Smooth muscle cell (in vitro differentiated cells): ENCODE measurements at regions not wholly inside any gene's neighbourhood (a gene's known extent, or its start where the extent isn't known, plus 50 kb on each side); places are given as distances from the start of the nearest gene placed in this dataset.

Experiments used
- DNase-seq: peaks from one replicate; lab custom pipeline; 2025; ENCODE audit not compliant: unreplicated experiment; lab: John Stamatoyannopoulos, UW
- H2AFZ ChIP-seq: fragments of 200-600 bp; sonication (generic); 2 replicates; pipeline ENCODE4 v1.6.0; 2016; ENCODE audit warnings: antibody characterized with exemption, low read depth, mild to moderate bottlenecking
- H3F3A ChIP-seq: fragments of 200-600 bp; sonication (generic); 2 replicates; pipeline ENCODE4 v1.6.0; 2017; ENCODE audit warnings: antibody characterized with exemption, low read depth
- H3K27ac ChIP-seq: fragments of 200-600 bp; sonication (generic); 2 replicates; pipeline ENCODE4 v1.5.1; 2016; ENCODE audit warnings: low read depth, mild to moderate bottlenecking
- H3K27me3 ChIP-seq: fragments of 200-600 bp; sonication (generic); 2 replicates; pipeline ENCODE4 v1.6.1; 2016; ENCODE audit warnings: low read depth, mild to moderate bottlenecking
- H3K36me3 ChIP-seq: fragments of 200-600 bp; sonication (generic); 2 replicates; pipeline ENCODE4 v1.5.1; 2016; ENCODE audit warnings: low read depth
- H3K4me1 ChIP-seq: fragments of 200-600 bp; sonication (generic); 2 replicates; pipeline ENCODE4 v1.5.1; 2016; ENCODE audit warnings: low read depth
- H3K4me2 ChIP-seq: fragments of 200-600 bp; sonication (generic); 2 replicates; pipeline ENCODE4 v1.6.0; 2016; ENCODE audit warnings: mild to moderate bottlenecking
- H3K4me3 ChIP-seq: fragments of 200-600 bp; sonication (generic); 2 replicates; pipeline ENCODE4 v1.5.1; 2016; ENCODE audit warnings: mild to moderate bottlenecking
- H3K79me2 ChIP-seq: fragments of 200-600 bp; sonication (generic); 2 replicates; pipeline ENCODE4 v1.6.0; 2016; ENCODE audit warnings: low read depth, mild to moderate bottlenecking
- H3K9ac ChIP-seq: fragments of 200-600 bp; sonication (generic); 2 replicates; pipeline ENCODE4 v1.6.0; 2016; ENCODE audit warnings: low read depth
- H3K9me3 ChIP-seq: fragments of 200-600 bp; sonication (generic); replicated peaks from 2 replicates; pipeline ENCODE4 v1.5.1; 2016; ENCODE audit warnings: low read depth
- H4K20me1 ChIP-seq: fragments of 200-600 bp; sonication (generic); 2 replicates; pipeline ENCODE4 v1.6.0; 2016; ENCODE audit warnings: low read depth
- WGBS: methylation state at CpG from one replicate; pipeline ENCODE4 v1.1.7; 2016; ENCODE audit warnings: low lambda C conversion rate; 5-methylcytosine and 5-hydroxymethylcytosine counted together
- TF ChIP-seq, protein P1 (sequence below): fragments of 200-600 bp; sonication (generic); IDR thresholded peaks from 2 replicates; pipeline ENCODE4 v1.5.1; 2017; ENCODE audit warnings: borderline replicate concordance, mild to moderate bottlenecking, antibody characterized with exemption; ENCODE audit not compliant: insufficient read depth, poor library complexity, severe bottlenecking

GRCh38 chr4:127501103-127501502, 131.7 kb upstream of the INTU start:
- no peaks in the 10 kb centered on the region for H4K20me1 ChIP-seq
- H2AFZ ChIP-seq = peak overlapping the region; percentile 6
- H3K9me3 ChIP-seq = no peaks in the 10 kb centered on the region
- no peaks in the 10 kb centered on the region for H3K36me3 ChIP-seq
- H3K4me2 ChIP-seq = no peak overlapping the region
- H3F3A ChIP-seq = no peaks in the 10 kb centered on the region
- no peak overlapping the region for H3K9ac ChIP-seq
- no peak for DNase-seq
- no peaks in the 10 kb centered on the region for H3K79me2 ChIP-seq
- TF ChIP-seq, protein P1, sequence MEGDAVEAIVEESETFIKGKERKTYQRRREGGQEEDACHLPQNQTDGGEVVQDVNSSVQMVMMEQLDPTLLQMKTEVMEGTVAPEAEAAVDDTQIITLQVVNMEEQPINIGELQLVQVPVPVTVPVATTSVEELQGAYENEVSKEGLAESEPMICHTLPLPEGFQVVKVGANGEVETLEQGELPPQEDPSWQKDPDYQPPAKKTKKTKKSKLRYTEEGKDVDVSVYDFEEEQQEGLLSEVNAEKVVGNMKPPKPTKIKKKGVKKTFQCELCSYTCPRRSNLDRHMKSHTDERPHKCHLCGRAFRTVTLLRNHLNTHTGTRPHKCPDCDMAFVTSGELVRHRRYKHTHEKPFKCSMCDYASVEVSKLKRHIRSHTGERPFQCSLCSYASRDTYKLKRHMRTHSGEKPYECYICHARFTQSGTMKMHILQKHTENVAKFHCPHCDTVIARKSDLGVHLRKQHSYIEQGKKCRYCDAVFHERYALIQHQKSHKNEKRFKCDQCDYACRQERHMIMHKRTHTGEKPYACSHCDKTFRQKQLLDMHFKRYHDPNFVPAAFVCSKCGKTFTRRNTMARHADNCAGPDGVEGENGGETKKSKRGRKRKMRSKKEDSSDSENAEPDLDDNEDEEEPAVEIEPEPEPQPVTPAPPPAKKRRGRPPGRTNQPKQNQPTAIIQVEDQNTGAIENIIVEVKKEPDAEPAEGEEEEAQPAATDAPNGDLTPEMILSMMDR = no peak
- no peak overlapping the region for H3K4me3 ChIP-seq
- peaks cover 11% of the 10 kb centered on the region for H3K4me1 ChIP-seq
- no peak overlapping the region for H3K27ac ChIP-seq
- no peaks in the 10 kb centered on the region for H3K27me3 ChIP-seq

DNA sequence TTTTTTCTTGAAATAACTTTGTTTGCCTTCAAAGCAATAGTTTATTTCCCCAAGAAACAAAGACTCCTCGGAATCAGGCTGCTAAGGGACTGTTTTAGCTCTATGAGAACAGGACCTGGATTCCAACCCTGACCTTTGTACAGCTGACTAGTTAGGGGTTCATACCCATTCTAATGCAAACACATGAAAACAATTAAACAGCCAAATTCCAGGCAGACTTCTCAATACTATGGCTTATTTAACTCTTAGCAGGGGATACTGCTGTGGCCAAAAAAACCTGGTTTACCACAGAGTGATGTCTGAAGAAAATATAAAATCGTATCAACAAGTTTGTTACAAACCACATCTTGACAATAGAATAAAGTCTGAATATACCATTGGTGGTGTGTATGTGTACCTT, 129.6 kb upstream of the INTU start:
- TF ChIP-seq, protein P1 = no peak
- DNase-seq = no peak
- H3K79me2 ChIP-seq = no peaks in the 10 kb centered on the region
- H3K9me3 ChIP-seq = no peaks in the 10 kb centered on the region
- H3F3A ChIP-seq = no peaks in the 10 kb centered on the region
- peaks cover 11% of the 10 kb centered on the region for H3K4me1 ChIP-seq
- H3K4me3 ChIP-seq = no peak overlapping the region
- H3K9ac ChIP-seq = no peak overlapping the region
- no peaks in the 10 kb centered on the region for H3K36me3 ChIP-seq
- WGBS = 71% methylated on average over 2 of the region's 2 CpGs
- H4K20me1 ChIP-seq = no peaks in the 10 kb centered on the region
- H2AFZ ChIP-seq = no peak overlapping the region
- H3K4me2 ChIP-seq = no peak overlapping the region
- H3K27me3 ChIP-seq = no peaks in the 10 kb centered on the region
- no peak overlapping the region for H3K27ac ChIP-seq

DNA sequence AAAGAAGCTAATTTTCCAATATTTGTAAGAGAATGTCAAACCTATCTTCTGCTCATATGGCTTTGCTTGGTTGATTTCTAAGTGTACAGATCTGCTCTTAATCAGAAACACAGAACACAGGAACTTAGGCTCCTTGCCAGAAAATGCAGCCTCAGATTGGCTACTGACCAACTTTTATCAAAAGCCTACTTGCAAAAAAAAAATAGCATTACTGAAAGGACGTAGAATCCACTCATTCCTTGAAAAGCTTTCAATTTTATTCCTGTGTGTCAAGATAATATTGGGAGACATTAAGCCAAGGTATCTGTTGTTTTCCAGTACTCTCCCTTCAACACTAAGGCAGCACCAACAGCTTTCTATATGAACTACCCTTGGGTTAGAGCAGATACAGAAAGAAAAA, 127.6 kb upstream of the INTU start:
- TF ChIP-seq, protein P1 = no peak
- Histone ChIP-seq H3K9ac (no peak overlapping the region), H3K4me1 (peaks cover 11% of the 10 kb centered on the region), H3K79me2 (no peaks in the 10 kb centered on the region), H3K27ac (no peak overlapping the region), H3F3A (no peaks in the 10 kb centered on the region), H2AFZ (no peak overlapping the region), H4K20me1 (no peaks in the 10 kb centered on the region), H3K36me3 (no peaks in the 10 kb centered on the region), H3K4me2 (peak overlapping the region; percentile 61), H3K4me3 (no peak overlapping the region), H3K27me3 (no peaks in the 10 kb centered on the region), H3K9me3 (no peaks in the 10 kb centered on the region)
- WGBS = 23% methylated on average over 1 of the region's 1 CpG
- DNase-seq = no peak

- H3K36me3 ChIP-seq = no peaks in the 10 kb centered on the region
- no peaks in the 10 kb centered on the region for H3K79me2 ChIP-seq
- H3F3A ChIP-seq = no peaks in the 10 kb centered on the region
- no peak overlapping the region for H3K4me2 ChIP-seq
- WGBS = 96% methylated on average over 1 of the region's 1 CpG
- no peak overlapping the region for H3K4me3 ChIP-seq
- no peak overlapping the region for H2AFZ ChIP-seq
- no peaks in the 10 kb centered on the region for H4K20me1 ChIP-seq
- no peak overlapping the region for H3K27ac ChIP-seq
- peaks cover 11% of the 10 kb centered on the region for H3K4me1 ChIP-seq
- TF ChIP-seq, protein P1 = no peak
- H3K9me3 ChIP-seq = no peaks in the 10 kb centered on the region
- H3K27me3 ChIP-seq = no peaks in the 10 kb centered on the region
- H3K9ac ChIP-seq = no peak overlapping the region
- DNase-seq = no peak
These were observed 126.5 kb upstream of the INTU start for GRCh38 chr4:127506283-127506682.
